SK-N-SH (cell line): ENCODE measurements at regions not wholly inside any gene's neighbourhood (a gene's known extent, or its start where the extent isn't known, plus 50 kb on each side); places are given as distances from the start of the nearest gene placed in this dataset.

Experiments used
- CTCF ChIP-seq: fragments of 200-600 bp; sonication (generic); IDR thresholded peaks from 2 replicates; pipeline ENCODE4 v1.6.1; 2017; ENCODE audit warnings: antibody characterized with exemption, mild to moderate bottlenecking, moderate library complexity
- EP300 ChIP-seq, 2 experiments: IDR thresholded peaks; 2 replicates each; pipeline versions ENCODE4 v1.4.0 to v1.6.1; 2012; ENCODE audit warnings: borderline replicate concordance in 1 of 2, low read depth in 1 of 2, low read length in 1 of 2

- TF ChIP-seq CTCF: no peak
- no peak for TF ChIP-seq EP300 (IDR thresholded peaks at IDR 0.05; ENCODE audit: borderline replicate concordance in 1 of 2, low read depth in 1 of 2, low read length in 1 of 2)
These were observed 753.6 kb upstream of the TPTE start for GRCh38 chr21:9767592-9768375.
